Caco-2 (cell line): ENCODE measurements at regions not wholly inside any gene's neighbourhood (a gene's known extent, or its start where the extent isn't known, plus 50 kb on each side); places are given as distances from the start of the nearest gene placed in this dataset.
"Not testable (repeated sequence)": the region's sequence is repeated elsewhere in the genome, so short reads cannot be mapped to it uniquely, and the experiment has no call there.

Experiments used
- BruUV-seq: library from RNA; stranded (reverse); fragments of 400-500 nt; replicated peaks from 2 replicates; lab custom pipeline; 2021; lab: Mats Ljungman, UMichigan
- CTCF ChIA-PET: fragments of 300-600 bp; sonication (Branson Sonifier 250); formaldehyde crosslinking; loops from one replicate; lab custom pipeline; 2022; ENCODE audit warnings: antibody characterized with exemption; lab: Charles Lee
- POLR2A ChIA-PET: fragments of 300-600 bp; sonication (Branson Sonifier 250); formaldehyde crosslinking; loops from one replicate; lab custom pipeline; 2022; ENCODE audit warnings: antibody characterized with exemption; lab: Charles Lee
- DNase-seq, 2 experiments: peaks; one replicate each; pipeline versions ENCODE4 v3.0.0 to v3.0.0-alpha.2; 2020 to 2022
- H3K27me3 ChIP-seq: replicated peaks from 2 replicates; pipeline ENCODE4 v1.6.0; 2011; ENCODE audit warnings: low read length; ENCODE audit not compliant: control insufficient read depth, insufficient read depth
- H3K36me3 ChIP-seq: 2 replicates; pipeline ENCODE4 v1.5.1; 2011; ENCODE audit warnings: low read length; ENCODE audit not compliant: control insufficient read depth, insufficient read depth
- H3K4me1 ChIP-seq: fragments of 250-450 bp; sonication (Bioruptor Pico); 2 replicates; pipeline ENCODE4 v1.5.1; 2020; ENCODE audit warnings: mild to moderate bottlenecking
- H3K4me3 ChIP-seq: 2 replicates; pipeline ENCODE4 v1.5.1; 2011; ENCODE audit warnings: low read depth, mild to moderate bottlenecking, control low read depth, low read length
- H3K9me3 ChIP-seq: fragments of 250-450 bp; sonication (Bioruptor Pico); 2 replicates; pipeline ENCODE4 v1.5.1; 2020; ENCODE audit warnings: mild to moderate bottlenecking, moderate library complexity
- H3K27ac Mint-ChIP-seq: one replicate; pipeline ENCODE4 v1.8.0; 2022; ENCODE audit warnings: mixed read lengths; ENCODE audit not compliant: unreplicated experiment
- H3K27me3 Mint-ChIP-seq: one replicate; pipeline ENCODE4 v1.8.0; 2022; ENCODE audit warnings: mixed read lengths; ENCODE audit not compliant: insufficient read depth, unreplicated experiment
- H3K36me3 Mint-ChIP-seq: one replicate; pipeline ENCODE4 v1.8.0; 2022; ENCODE audit warnings: mild to moderate bottlenecking, mixed read lengths; ENCODE audit not compliant: insufficient read depth, unreplicated experiment
- H3K4me1 Mint-ChIP-seq: one replicate; pipeline ENCODE4 v1.8.0; 2022; ENCODE audit warnings: low read depth, mixed read lengths; ENCODE audit not compliant: unreplicated experiment
- H3K4me3 Mint-ChIP-seq: one replicate; pipeline ENCODE4 v1.8.0; 2022; ENCODE audit warnings: mild to moderate bottlenecking, moderate library complexity, mixed read lengths; ENCODE audit not compliant: unreplicated experiment
- H3K9me3 Mint-ChIP-seq: one replicate; pipeline ENCODE4 v1.8.0; 2022; ENCODE audit warnings: mixed read lengths; ENCODE audit not compliant: unreplicated experiment
- intact Hi-C: fragments of 100-400 bp; cut with micrococcal nuclease; formaldehyde crosslinking; loops from one replicate; pipeline ENCODE4 v1.10.0; 2022; ENCODE audit not compliant: unreplicated experiment
- TF ChIP-seq, protein P1 (sequence below), 2 experiments: fragments of 200-600 bp in 1 of 2; IDR thresholded peaks; 1 replicate in 1 of 2; 2 replicates in 1 of 2; pipeline versions ENCODE4 v1.5.1 to v1.8.0; 2011 to 2022; ENCODE audit warnings: antibody characterized with exemption in 1 of 2, control low read depth in 1 of 2, inconsistent platforms in 1 of 2, low read depth in 1 of 2, low read length in 1 of 2, mild to moderate bottlenecking in 1 of 2, moderate library complexity in 1 of 2; ENCODE audit not compliant: insufficient read depth in 1 of 2, severe bottlenecking in 1 of 2, unreplicated experiment in 1 of 2

DNA sequence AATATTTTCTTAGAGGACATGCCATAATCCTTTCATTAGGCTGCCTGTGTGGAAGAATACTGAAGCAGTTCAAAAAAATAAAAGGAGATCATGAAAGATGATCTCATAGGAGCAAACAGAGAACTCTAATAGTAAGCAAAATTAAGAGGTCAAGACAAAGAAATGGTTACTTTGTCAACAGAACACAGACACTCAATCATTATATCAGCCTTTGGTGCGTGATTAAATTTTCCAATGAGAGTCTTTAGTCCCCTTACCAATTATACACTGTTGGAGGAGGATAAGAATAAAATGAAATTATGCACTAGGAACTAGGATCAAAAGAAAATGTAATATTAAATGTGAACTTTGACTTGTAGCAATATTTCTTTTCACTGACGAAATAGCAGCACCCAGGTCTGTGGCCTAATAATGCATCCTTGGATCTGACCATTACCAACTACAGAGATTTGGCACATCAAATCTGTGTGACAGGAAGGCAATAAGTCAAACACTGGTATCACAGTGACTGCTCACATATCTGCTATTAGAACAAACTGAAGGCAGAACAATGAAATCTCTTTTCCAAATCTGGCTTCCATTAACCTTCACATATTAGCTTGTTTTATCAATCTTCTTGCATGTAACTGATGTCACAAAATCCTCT lies 1812.9 kb downstream of the PLA2G4A start:
- no peak overlapping the region for H3K27ac Mint-ChIP-seq
- H3K36me3 Mint-ChIP-seq = no peaks in the 10 kb centered on the region
- TF ChIP-seq, protein P1, sequence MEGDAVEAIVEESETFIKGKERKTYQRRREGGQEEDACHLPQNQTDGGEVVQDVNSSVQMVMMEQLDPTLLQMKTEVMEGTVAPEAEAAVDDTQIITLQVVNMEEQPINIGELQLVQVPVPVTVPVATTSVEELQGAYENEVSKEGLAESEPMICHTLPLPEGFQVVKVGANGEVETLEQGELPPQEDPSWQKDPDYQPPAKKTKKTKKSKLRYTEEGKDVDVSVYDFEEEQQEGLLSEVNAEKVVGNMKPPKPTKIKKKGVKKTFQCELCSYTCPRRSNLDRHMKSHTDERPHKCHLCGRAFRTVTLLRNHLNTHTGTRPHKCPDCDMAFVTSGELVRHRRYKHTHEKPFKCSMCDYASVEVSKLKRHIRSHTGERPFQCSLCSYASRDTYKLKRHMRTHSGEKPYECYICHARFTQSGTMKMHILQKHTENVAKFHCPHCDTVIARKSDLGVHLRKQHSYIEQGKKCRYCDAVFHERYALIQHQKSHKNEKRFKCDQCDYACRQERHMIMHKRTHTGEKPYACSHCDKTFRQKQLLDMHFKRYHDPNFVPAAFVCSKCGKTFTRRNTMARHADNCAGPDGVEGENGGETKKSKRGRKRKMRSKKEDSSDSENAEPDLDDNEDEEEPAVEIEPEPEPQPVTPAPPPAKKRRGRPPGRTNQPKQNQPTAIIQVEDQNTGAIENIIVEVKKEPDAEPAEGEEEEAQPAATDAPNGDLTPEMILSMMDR (IDR thresholded peaks at IDR 0.05; ENCODE audit: insufficient read depth in 1 of 2, low read depth in 1 of 2, low read length in 1 of 2, severe bottlenecking in 1 of 2, unreplicated experiment in 1 of 2) = no peak
- BruUV-seq = no TSS peak
- Histone ChIP-seq H3K36me3 (no peaks in the 10 kb centered on the region), H3K4me3 (no peak overlapping the region), H3K9me3 (no peaks in the 10 kb centered on the region), H3K4me1 (no peaks in the 10 kb centered on the region), H3K27me3 (no peaks in the 10 kb centered on the region)
- no peak for DNase-seq
- no peak overlapping the region for H3K4me3 Mint-ChIP-seq
- no peaks in the 10 kb centered on the region for H3K4me1 Mint-ChIP-seq
- intact Hi-C loops = no loop called here
- no peaks in the 10 kb centered on the region for H3K9me3 Mint-ChIP-seq
- ChIA-PET CTCF (no interaction called here), POLR2A (no interaction called here)
- no peaks in the 10 kb centered on the region for H3K27me3 Mint-ChIP-seq

DNA sequence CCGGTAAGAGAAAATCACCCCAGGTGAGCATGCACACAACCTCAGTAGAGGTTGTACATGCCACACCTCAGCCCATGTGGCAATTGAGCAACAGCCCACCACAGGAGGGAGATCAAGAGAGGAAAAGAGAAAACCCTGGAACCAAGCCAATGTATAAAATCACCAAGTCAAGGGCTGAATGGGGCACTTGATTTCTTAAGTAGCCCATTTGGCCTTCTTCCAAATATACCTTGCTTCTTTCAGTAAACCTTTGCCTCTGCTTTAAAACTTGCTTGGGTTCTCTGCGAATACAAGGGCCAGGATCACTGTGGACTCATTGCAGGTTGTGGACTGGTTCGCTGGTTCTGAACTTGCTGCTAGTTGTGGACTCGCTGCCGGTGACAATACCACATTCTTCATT lies 1814.0 kb downstream of the PLA2G4A start:
- no peak overlapping the region for H3K27ac Mint-ChIP-seq
- Histone ChIP-seq H3K4me3 (no peak overlapping the region), H3K4me1 (no peaks in the 10 kb centered on the region), H3K9me3 (no peaks in the 10 kb centered on the region), H3K27me3 (no peaks in the 10 kb centered on the region), H3K36me3 (no peaks in the 10 kb centered on the region)
- TF ChIP-seq, protein P1 (IDR thresholded peaks at IDR 0.05; ENCODE audit: insufficient read depth in 1 of 2, low read depth in 1 of 2, low read length in 1 of 2, severe bottlenecking in 1 of 2, unreplicated experiment in 1 of 2) = no peak
- H3K27me3 Mint-ChIP-seq = no peaks in the 10 kb centered on the region
- no peaks in the 10 kb centered on the region for H3K4me1 Mint-ChIP-seq
- no peak overlapping the region for H3K4me3 Mint-ChIP-seq
- no peaks in the 10 kb centered on the region for H3K9me3 Mint-ChIP-seq
- DNase-seq = no peak
- CTCF ChIA-PET = no interaction called here
- BruUV-seq = no TSS peak
- intact Hi-C loops = no loop called here
- POLR2A ChIA-PET = no interaction called here
- no peaks in the 10 kb centered on the region for H3K36me3 Mint-ChIP-seq

DNA sequence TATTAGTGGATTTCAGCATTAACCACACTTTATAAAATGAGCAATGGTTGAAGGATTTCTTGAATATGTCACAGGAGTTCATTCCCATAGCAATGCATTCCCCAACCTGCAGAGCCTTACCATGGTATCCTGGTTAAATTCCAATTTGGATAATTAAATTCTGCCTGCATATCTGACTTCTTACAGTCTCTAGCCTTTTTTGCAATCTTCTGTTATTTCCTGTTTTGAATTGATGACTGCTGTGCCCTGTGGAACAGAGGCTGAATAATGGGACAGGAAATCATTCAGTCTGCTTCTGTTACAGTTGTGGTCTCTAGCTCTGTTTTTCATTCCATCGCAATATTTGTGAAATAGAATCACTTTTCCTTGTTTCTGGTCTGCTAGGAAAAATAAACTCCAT lies 1823.9 kb downstream of the PLA2G4A start:
- H3K36me3 ChIP-seq = no peaks in the 10 kb centered on the region
- H3K27ac Mint-ChIP-seq = no peak overlapping the region
- no peaks in the 10 kb centered on the region for H3K9me3 ChIP-seq
- no peaks in the 10 kb centered on the region for H3K36me3 Mint-ChIP-seq
- no peaks in the 10 kb centered on the region for H3K4me1 ChIP-seq
- no peak overlapping the region for H3K4me3 Mint-ChIP-seq
- H3K9me3 Mint-ChIP-seq = no peaks in the 10 kb centered on the region
- H3K27me3 Mint-ChIP-seq = no peaks in the 10 kb centered on the region
- TF ChIP-seq, protein P1 (IDR thresholded peaks at IDR 0.05; ENCODE audit: insufficient read depth in 1 of 2, low read depth in 1 of 2, low read length in 1 of 2, severe bottlenecking in 1 of 2, unreplicated experiment in 1 of 2) = no peak
- intact Hi-C loops = no loop called here
- H3K4me3 ChIP-seq = no peak overlapping the region
- POLR2A ChIA-PET = no interaction called here
- no peaks in the 10 kb centered on the region for H3K4me1 Mint-ChIP-seq
- no peak for DNase-seq
- CTCF ChIA-PET = no interaction called here
- BruUV-seq = no TSS peak
- no peaks in the 10 kb centered on the region; the same call in 1 of the 2 replicates for H3K27me3 ChIP-seq

DNA sequence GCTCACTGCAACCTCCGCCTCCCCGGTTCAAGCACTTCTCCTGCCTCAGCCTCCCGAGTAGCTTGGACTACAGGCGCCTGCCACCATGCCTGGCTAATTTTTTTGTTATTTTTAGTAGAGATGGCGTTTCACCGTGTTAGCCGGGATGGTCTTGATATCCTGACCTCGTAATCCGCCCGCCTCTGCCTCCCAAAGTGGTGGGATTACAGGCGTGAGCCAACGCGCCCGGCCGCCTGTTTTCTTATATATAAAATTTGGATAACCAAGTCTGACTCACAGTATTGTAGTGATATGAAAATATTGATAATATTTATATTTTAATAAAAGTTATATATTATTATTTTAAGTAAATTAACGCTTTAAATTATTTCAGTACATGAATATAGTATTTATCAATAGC lies 1821.7 kb downstream of the BRINP3 start:
- H3K4me3 Mint-ChIP-seq, CTCF ChIA-PET, H3K4me1 ChIP-seq, BruUV-seq, H3K27ac Mint-ChIP-seq, DNase-seq, H3K36me3 ChIP-seq, H3K9me3 Mint-ChIP-seq, intact Hi-C loops, H3K27me3 Mint-ChIP-seq, H3K4me3 ChIP-seq, H3K36me3 Mint-ChIP-seq, H3K27me3 ChIP-seq, H3K4me1 Mint-ChIP-seq, H3K9me3 ChIP-seq, POLR2A ChIA-PET: not testable (repeated sequence)
